ENCODE measurements at regions not wholly inside any gene's neighbourhood (a gene's known extent, or its start where the extent isn't known, plus 50 kb on each side); places are given as distances from the start of the nearest gene placed in this dataset.

DNA sequence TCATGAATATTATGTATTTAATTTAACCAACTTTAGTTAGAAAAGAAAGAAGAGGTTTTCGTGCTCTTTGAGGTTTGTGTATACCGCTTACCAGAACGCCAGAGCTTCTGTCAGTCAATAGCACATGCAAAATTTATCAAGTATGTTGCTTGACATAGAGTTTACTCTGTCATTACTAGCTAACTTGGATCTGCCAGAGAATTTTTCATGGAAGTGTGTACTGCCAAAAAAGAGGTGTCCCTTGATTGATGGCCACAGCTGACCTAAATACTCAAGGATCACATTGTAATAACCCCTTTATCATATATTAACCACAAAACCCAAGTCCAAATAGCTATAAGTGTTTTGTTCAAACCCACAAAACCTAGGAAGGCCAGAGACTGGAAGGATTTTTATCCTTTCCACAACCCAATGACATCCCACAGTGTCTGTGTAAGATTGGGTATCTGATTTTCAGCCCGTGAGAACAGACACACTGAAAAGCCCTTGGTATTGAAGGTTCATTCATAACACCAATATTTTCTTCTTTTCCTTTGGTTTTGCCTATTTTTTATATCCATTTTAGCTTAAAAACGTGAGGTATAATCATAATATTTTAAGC lies 194.0 kb upstream of the EYA4 start:
- DNase-seq (ENCODE audit: low spot score in 2 of 2): no peak
- H3K36me3 Mint-ChIP-seq (ENCODE audit: insufficient read depth): no peaks in the 10 kb centered on the region
- ATAC-seq (replicated peaks; ENCODE audit: extremely low read depth, poor library complexity, severe bottlenecking): no peak
- H3K27me3 Mint-ChIP-seq: peaks cover 8% of the 10 kb centered on the region
- no peak overlapping the region for H3K4me3 Mint-ChIP-seq
- no peaks in the 10 kb centered on the region for H3K9me3 Mint-ChIP-seq
- H3K4me1 Mint-ChIP-seq: no peaks in the 10 kb centered on the region
- H3K27ac Mint-ChIP-seq (ENCODE audit: low read depth): no peak overlapping the region

DNA sequence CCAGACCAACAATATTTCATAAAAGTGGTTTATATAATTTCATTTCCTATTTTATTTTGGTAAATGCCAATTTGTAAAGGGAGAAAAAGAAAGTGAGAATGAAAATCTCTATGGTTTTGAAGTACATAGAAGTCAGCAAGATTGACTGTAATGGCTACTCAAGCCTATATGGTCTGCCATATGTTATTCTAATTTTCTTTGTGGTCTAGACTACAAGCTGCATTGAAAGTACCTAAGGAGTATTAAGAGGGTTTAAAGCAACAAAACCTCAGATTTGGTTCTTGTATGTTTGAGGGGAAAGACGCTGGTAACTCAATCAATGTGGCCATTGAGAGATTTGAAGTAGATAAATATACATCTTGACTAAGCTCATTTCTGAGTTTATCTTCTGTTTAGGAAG lies 193.5 kb upstream of the EYA4 start:
- no peak overlapping the region for H3K4me3 Mint-ChIP-seq
- H3K27ac Mint-ChIP-seq (ENCODE audit: low read depth): no peak overlapping the region
- no peak for ATAC-seq (replicated peaks; ENCODE audit: extremely low read depth, poor library complexity, severe bottlenecking)
- H3K4me1 Mint-ChIP-seq: no peaks in the 10 kb centered on the region
- H3K9me3 Mint-ChIP-seq: no peaks in the 10 kb centered on the region
- peaks cover 9% of the 10 kb centered on the region for H3K27me3 Mint-ChIP-seq
- DNase-seq (ENCODE audit: low spot score in 2 of 2): no peak
- no peaks in the 10 kb centered on the region for H3K36me3 Mint-ChIP-seq (ENCODE audit: insufficient read depth)

DNA sequence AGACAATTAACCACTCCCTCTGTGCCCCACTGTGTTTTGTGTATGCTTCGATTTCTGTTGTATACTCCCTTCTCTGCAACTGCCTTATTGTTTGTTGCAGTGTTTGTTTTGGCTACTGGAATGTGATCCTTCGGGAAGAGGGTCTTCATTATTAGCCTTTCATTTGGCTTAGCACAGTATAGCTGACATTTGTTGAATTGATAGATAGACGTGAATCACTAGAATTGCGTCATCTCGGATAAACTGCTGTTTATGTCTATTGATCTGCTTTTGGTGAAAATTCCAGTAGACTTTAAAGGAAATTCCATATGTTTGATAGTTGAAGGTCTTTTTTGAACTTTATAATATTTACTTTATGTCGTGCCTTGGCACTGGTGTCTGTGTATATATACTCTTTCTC lies 189.9 kb upstream of the EYA4 start:
- Mint-ChIP-seq H3K9me3 (no peaks in the 10 kb centered on the region), H3K27me3 (peaks cover 9% of the 10 kb centered on the region), H3K36me3 (ENCODE audit: insufficient read depth) (no peaks in the 10 kb centered on the region), H3K27ac (ENCODE audit: low read depth) (no peak overlapping the region), H3K4me3 (no peak overlapping the region), H3K4me1 (no peaks in the 10 kb centered on the region)
- ATAC-seq (replicated peaks; ENCODE audit: extremely low read depth, poor library complexity, severe bottlenecking) (no peak), DNase-seq (ENCODE audit: low spot score in 2 of 2) (no peak)

DNA sequence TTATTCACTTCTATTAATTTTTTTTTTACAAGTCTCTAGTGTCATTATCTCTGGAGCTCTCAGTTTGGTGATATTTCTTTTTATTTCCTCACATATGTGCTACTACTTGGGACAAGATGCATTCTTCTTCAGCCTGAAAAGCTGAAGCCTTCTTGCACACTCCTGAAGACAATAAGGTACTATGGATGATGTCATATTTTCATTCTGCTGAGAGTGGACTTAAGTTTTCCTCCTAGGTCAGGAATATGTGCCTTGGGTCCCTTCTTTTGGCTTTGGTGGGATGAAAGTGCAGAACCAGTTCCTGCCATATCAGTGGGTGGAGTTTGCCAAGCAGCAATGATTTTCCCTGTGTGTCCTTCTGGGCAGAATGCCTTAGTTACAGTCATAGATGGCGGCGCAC lies 188.7 kb upstream of the EYA4 start:
- Mint-ChIP-seq H3K36me3 (ENCODE audit: insufficient read depth) (no peaks in the 10 kb centered on the region), H3K4me3 (no peak overlapping the region), H3K9me3 (no peaks in the 10 kb centered on the region), H3K27ac (ENCODE audit: low read depth) (no peak overlapping the region), H3K27me3 (peaks cover 9% of the 10 kb centered on the region), H3K4me1 (no peaks in the 10 kb centered on the region)
- DNase-seq (ENCODE audit: low spot score in 2 of 2): no peak
- no peak for ATAC-seq (replicated peaks; ENCODE audit: extremely low read depth, poor library complexity, severe bottlenecking)

DNA sequence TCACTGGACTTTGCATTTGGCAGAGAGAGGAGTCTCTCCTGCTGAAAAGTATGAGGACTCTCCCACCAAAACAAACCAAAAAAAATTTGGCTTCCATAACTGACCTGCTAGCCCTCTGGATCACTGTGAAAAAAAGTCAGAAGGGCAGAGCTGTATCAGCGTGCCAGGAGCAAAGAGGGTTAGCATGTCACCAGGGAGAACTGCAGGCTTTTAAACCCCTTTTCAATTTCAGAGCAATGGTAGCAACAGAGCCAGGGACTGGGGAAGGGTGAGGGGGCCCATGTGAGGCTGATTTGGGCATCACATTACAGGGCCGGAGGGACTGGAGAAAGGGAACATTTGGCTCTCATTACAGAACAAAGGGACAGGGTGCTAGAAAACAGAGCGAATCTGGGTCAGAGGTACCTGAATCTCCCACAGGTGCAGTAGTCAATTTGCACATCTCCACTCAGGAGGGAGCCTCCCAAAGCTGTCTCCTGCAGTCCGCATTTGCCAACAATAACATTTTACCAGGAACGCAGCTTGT lies 185.7 kb upstream of the EYA4 start:
- no peaks in the 10 kb centered on the region for H3K4me1 Mint-ChIP-seq
- H3K9me3 Mint-ChIP-seq: no peaks in the 10 kb centered on the region
- peaks cover 9% of the 10 kb centered on the region for H3K27me3 Mint-ChIP-seq
- ATAC-seq (replicated peaks; ENCODE audit: extremely low read depth, poor library complexity, severe bottlenecking): no peak
- H3K4me3 Mint-ChIP-seq: no peak overlapping the region
- no peak for DNase-seq (ENCODE audit: low spot score in 2 of 2)
- H3K36me3 Mint-ChIP-seq (ENCODE audit: insufficient read depth): no peaks in the 10 kb centered on the region
- H3K27ac Mint-ChIP-seq (ENCODE audit: low read depth): no peak overlapping the region

DNA sequence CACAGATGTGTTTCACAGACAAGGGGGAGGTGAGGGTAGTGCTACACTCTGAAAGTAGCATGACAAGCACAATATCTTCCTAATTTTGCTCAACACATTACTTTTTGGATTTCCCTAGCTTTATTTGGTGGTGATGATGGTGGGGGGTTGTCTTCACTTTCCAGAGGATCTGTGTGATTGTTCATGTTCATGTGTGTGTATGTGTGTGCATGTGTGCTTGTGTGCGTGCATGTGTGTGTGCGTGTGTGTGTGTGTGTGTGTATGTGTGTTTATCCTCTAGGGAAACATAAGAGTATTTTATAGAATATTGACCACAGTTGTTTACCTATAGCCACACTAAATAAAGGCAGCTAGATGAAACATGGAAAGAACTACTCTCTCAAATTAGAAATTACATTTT lies 183.8 kb upstream of the EYA4 start:
- Mint-ChIP-seq H3K36me3 (ENCODE audit: insufficient read depth) (no peaks in the 10 kb centered on the region), H3K27me3 (no peaks in the 10 kb centered on the region), H3K27ac (ENCODE audit: low read depth) (no peak overlapping the region), H3K4me3 (no peak overlapping the region), H3K4me1 (no peaks in the 10 kb centered on the region), H3K9me3 (no peaks in the 10 kb centered on the region)
- ATAC-seq (replicated peaks; ENCODE audit: extremely low read depth, poor library complexity, severe bottlenecking) (no peak), DNase-seq (ENCODE audit: low spot score in 2 of 2) (no peak)

DNA sequence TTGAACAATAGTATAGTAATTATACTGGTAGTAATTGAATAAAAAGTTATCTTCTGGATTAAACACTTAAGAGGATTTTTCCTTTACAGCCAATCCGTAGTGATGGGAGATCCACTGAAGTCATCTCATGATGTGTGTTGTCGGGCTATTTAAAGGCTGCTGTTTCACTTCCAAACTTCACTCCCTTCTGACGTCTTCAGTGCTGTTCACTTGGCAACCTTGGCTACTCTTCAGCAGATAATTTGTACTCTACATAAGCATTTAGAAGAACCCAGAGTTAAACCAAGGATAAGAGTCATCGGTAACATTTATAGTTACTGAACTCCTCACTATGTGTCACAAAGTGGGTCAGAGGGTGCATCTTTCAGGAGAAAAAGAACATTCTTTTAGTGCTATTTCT lies 179.1 kb upstream of the EYA4 start:
- Mint-ChIP-seq H3K4me1 (no peaks in the 10 kb centered on the region), H3K4me3 (no peak overlapping the region), H3K27me3 (no peaks in the 10 kb centered on the region), H3K9me3 (no peaks in the 10 kb centered on the region), H3K27ac (ENCODE audit: low read depth) (no peak overlapping the region), H3K36me3 (ENCODE audit: insufficient read depth) (no peaks in the 10 kb centered on the region)
- DNase-seq (ENCODE audit: low spot score in 2 of 2): no peak
- peak; percentile 40 for ATAC-seq (replicated peaks; ENCODE audit: extremely low read depth, poor library complexity, severe bottlenecking)

DNA sequence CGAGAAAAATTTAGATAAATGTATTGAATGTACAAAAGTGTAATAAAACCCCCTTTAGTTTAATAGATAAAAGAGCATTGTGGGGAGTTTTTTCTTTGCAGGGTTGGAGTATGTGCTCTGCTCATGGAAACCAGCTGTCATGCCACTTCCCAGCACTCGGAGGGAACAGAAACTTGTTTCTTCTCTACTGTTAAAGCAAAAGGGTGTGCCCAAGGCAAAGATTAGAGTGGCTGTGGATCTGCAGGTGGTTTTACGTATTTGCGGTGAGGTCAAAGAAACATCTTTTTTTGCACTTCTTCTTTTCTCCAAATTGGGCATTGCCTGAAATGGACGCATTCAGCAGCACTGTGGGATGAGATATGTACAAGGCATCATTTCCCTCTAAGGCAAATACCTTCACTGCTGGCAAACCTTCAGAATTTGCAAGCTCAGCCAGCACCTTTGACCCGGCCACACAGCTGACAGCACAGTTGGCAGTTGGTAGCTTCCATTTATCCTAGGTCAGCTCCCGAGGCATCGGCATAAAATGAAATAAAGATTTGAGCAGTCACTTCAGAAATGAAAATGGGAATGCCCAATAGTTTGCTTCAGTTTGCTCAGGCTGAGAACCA lies 178.4 kb upstream of the EYA4 start:
- no peaks in the 10 kb centered on the region for H3K4me1 Mint-ChIP-seq

DNA sequence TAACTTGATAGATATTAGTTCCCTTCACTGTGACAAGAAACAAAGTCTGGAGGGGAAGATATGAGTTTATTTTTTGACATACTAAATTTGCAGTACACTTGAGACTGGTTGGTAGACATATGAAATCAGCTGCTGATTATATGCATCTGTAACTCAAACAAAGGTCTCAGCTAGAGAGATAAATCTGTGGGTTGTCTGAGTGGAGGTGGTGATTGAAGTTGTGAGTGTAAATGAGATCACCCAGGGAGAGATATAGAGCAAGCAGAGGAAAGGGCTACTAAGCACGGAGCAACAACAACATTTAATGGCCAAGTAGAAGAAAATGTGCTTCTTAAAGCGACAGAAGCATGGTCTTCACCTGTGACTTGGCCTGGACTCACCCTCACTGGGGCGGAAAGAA lies 173.2 kb upstream of the EYA4 start:
- no peak overlapping the region for H3K27ac Mint-ChIP-seq (ENCODE audit: low read depth)
- H3K9me3 Mint-ChIP-seq: peaks cover 6% of the 10 kb centered on the region
- no peak overlapping the region for H3K4me3 Mint-ChIP-seq
- no peaks in the 10 kb centered on the region for H3K4me1 Mint-ChIP-seq
- DNase-seq (ENCODE audit: low spot score in 2 of 2) (no peak), ATAC-seq (replicated peaks; ENCODE audit: extremely low read depth, poor library complexity, severe bottlenecking) (no peak)
- H3K36me3 Mint-ChIP-seq (ENCODE audit: insufficient read depth): no peaks in the 10 kb centered on the region
- H3K27me3 Mint-ChIP-seq: no peaks in the 10 kb centered on the region

More for the DNA sequence above, 178.4 kb upstream of the EYA4 start:
- H3K27me3 Mint-ChIP-seq: no peaks in the 10 kb centered on the region
- no peak for DNase-seq (ENCODE audit: low spot score in 2 of 2)
- H3K4me3 Mint-ChIP-seq: no peak overlapping the region
- H3K36me3 Mint-ChIP-seq (ENCODE audit: insufficient read depth): no peaks in the 10 kb centered on the region
- H3K9me3 Mint-ChIP-seq: peaks cover 1% of the 10 kb centered on the region
- no peak overlapping the region for H3K27ac Mint-ChIP-seq (ENCODE audit: low read depth)
- ATAC-seq (replicated peaks; ENCODE audit: extremely low read depth, poor library complexity, severe bottlenecking): peak; percentile 40

DNA sequence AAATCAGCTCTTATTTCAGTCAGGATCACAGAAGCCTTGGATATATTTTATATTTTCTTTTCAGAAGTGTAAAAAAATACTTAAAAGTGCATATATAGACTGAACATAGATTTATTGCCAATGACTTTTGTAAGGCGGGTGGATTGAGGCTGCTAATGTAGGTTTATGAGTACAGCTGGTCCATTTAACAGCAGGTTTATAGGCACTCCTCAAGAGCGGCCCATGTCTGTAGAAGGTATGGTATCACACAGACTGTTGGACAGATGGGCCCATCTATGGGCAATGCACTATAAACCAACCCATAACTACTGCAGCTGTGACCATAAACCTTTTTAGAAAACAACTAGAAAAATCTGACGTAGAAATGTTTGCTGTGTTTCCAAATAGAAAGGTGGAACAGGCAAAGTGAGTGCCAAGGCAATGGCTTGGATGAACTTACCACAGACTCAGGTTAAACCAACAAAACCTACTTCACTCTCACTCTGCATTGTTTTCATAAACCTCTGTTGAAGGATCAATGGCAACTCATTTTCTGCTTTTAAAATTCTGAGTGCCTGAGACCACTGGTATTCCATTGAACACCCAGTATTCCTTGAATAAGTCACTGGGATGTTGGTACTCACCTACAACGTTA lies 170.6 kb upstream of the EYA4 start:
- no peaks in the 10 kb centered on the region for H3K4me1 Mint-ChIP-seq
- H3K27ac Mint-ChIP-seq (ENCODE audit: low read depth): no peak overlapping the region
- H3K27me3 Mint-ChIP-seq: no peaks in the 10 kb centered on the region
- H3K4me3 Mint-ChIP-seq: no peak overlapping the region
- peaks cover 6% of the 10 kb centered on the region for H3K9me3 Mint-ChIP-seq
- DNase-seq (ENCODE audit: low spot score in 2 of 2): no peak
- ATAC-seq (replicated peaks; ENCODE audit: extremely low read depth, poor library complexity, severe bottlenecking): no peak
- H3K36me3 Mint-ChIP-seq (ENCODE audit: insufficient read depth): no peaks in the 10 kb centered on the region

DNA sequence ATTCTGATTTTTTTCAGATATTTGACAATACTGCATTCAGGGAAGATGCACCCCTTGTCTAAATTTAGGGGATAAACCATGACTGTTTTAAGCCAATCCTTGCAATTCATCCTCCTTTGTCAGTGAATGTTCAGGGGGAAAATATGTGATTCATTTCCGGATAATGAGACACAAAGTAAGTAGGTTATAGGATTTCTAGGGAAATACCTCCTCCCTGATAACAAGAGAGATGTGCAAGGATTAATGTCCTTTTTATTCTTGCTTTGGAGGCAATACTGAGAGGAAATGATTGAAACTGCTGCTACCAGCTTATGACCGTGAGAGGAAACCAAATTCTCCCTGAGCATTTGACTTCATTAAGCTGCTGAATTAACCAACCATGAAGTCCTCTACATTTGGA lies 161.3 kb upstream of the EYA4 start:
- no peaks in the 10 kb centered on the region for H3K9me3 Mint-ChIP-seq
- no peaks in the 10 kb centered on the region for H3K27me3 Mint-ChIP-seq
- no peaks in the 10 kb centered on the region for H3K4me1 Mint-ChIP-seq
- no peaks in the 10 kb centered on the region for H3K36me3 Mint-ChIP-seq (ENCODE audit: insufficient read depth)
- DNase-seq (ENCODE audit: low spot score in 2 of 2) (no peak), ATAC-seq (replicated peaks; ENCODE audit: extremely low read depth, poor library complexity, severe bottlenecking) (no peak)
- no peak overlapping the region for H3K27ac Mint-ChIP-seq (ENCODE audit: low read depth)
- no peak overlapping the region for H3K4me3 Mint-ChIP-seq

DNA sequence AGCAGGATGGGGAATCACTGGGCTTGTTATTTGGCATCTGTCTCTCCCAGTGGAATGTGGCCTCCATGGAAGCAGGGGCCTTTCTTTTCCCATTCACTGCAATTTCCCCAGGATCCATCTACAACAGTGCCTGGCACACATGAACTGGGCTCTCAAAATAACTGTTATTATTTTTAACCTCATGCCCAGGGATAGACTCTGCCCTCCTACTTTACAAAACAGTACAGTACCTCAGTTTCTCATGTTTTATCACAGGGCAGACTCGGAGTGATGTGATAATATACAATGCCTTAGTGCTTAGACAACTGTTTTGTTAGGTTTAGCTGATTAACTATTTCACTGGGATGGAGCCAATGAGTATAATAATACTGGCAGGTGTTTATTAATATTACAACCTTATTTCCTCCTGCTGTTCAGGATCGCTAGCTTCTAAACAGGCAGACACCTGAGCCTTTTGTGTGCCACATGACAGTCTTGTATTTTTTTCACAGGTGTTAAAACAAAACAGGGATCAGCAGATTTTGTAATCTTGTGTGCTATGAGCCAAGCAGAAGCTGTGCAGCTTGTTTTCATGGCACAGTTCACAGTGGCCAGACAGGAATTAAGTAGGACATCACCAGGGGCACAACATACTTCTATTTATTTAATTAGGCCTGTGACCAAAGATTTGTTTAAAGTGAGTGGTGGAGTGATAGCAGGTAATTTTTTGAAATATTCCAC lies 157.7 kb upstream of the EYA4 start:
- Mint-ChIP-seq H3K4me1 (no peaks in the 10 kb centered on the region), H3K4me3 (no peak overlapping the region), H3K27ac (ENCODE audit: low read depth) (no peak overlapping the region), H3K27me3 (no peaks in the 10 kb centered on the region), H3K9me3 (no peaks in the 10 kb centered on the region), H3K36me3 (ENCODE audit: insufficient read depth) (no peaks in the 10 kb centered on the region)
- no peak for ATAC-seq (replicated peaks; ENCODE audit: extremely low read depth, poor library complexity, severe bottlenecking)
- DNase-seq (ENCODE audit: low spot score in 2 of 2): no peak

DNA sequence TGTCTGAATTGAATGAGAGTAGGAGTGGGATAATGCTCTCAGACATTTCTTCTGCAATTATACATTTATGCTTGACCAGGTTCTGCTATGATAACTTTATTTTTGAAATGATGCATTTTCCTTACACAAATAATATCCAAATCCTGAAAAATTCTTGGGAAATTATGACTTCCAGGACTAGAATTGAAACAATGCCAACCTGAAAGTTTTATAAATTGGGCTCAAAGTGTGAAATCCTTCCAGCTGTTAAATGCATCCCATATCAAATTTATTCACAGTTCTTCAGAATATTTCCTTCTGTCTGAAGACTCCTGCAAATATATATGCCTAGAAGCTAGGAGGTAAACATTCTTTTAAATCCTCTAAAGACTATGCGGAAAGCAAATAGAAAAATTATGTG lies 155.7 kb upstream of the EYA4 start:
- DNase-seq (ENCODE audit: low spot score in 2 of 2) (no peak), ATAC-seq (replicated peaks; ENCODE audit: extremely low read depth, poor library complexity, severe bottlenecking) (no peak)
- H3K36me3 Mint-ChIP-seq (ENCODE audit: insufficient read depth): no peaks in the 10 kb centered on the region
- no peaks in the 10 kb centered on the region for H3K9me3 Mint-ChIP-seq
- no peak overlapping the region for H3K4me3 Mint-ChIP-seq
- no peaks in the 10 kb centered on the region for H3K4me1 Mint-ChIP-seq
- H3K27me3 Mint-ChIP-seq: no peaks in the 10 kb centered on the region
- H3K27ac Mint-ChIP-seq (ENCODE audit: low read depth): no peak overlapping the region

Measured in central memory CD8-positive, alpha-beta T cell (primary cell).